ENCODE measurements at regions not wholly inside any gene's neighbourhood (a gene's known extent, or its start where the extent isn't known, plus 50 kb on each side); places are given as distances from the start of the nearest gene placed in this dataset.

GRCh38 chr11:98101329-98101728, 919.4 kb upstream of the CNTN5 start:
- TF ChIP-seq CTCF (IDR thresholded peaks at IDR 0.05; ENCODE audit: insufficient read depth, low read length, poor library complexity, severe bottlenecking): no peak
- no peak for TF ChIP-seq EZH2phosphoT487 (conservative IDR thresholded peaks at IDR 0.05; ENCODE audit: low read length)
